Heart right ventricle (tissue), 16 donors: ENCODE measurements at regions not wholly inside any gene's neighbourhood (a gene's known extent, or its start where the extent isn't known, plus 50 kb on each side); places are given as distances from the start of the nearest gene placed in this dataset.

Experiments
- ATAC-seq, 8 donors: fragments of 200-7000 bp; cut with Tn5 transposase; one replicate each; pipeline ENCODE4 v1.9.1; 2020; ENCODE audit warnings: mild to moderate bottlenecking in 8 of 8, moderate library complexity in 8 of 8, moderate number of reproducible peaks in 1 of 8
- DNase-seq, 2 donors: peaks; one replicate each; pipeline ENCODE4 v3.0.0-alpha.2; 2020
- H3K27ac ChIP-seq, 10 donors: fragments of 200-600 bp; sonication (generic) in 2 of 10; one replicate each; pipeline versions ENCODE4 v1.5.0 to v1.8.0; 2020 to 2022; ENCODE audit warnings: mild to moderate bottlenecking in 3 of 10
- H3K27me3 ChIP-seq, 7 donors: fragments of 200-600 bp; one replicate each; pipeline ENCODE4 v1.8.0; 2021 to 2022; ENCODE audit warnings: mild to moderate bottlenecking in 2 of 7
- H3K36me3 ChIP-seq, 9 donors: fragments of 200-600 bp; sonication (generic) in 1 of 9; one replicate each; pipeline versions ENCODE4 v1.5.0 to v1.8.0; 2020 to 2022; ENCODE audit warnings: mild to moderate bottlenecking in 2 of 9
- H3K4me1 ChIP-seq, 9 donors: fragments of 200-600 bp; sonication (generic) in 1 of 9; one replicate each; pipeline versions ENCODE4 v1.5.0 to v1.8.0; 2020 to 2022; ENCODE audit warnings: mild to moderate bottlenecking in 4 of 9
- H3K4me3 ChIP-seq, 10 donors: fragments of 200-600 bp; sonication (generic) in 2 of 10; one replicate each; pipeline versions ENCODE4 v1.5.0 to v1.8.0; 2020 to 2022; ENCODE audit warnings: mild to moderate bottlenecking in 7 of 10, moderate library complexity in 2 of 10
- H3K9me3 ChIP-seq, 11 donors: fragments of 200-600 bp in 10 of 11; sonication (generic) in 2 of 11; one replicate each; pipeline versions ENCODE4 v1.5.0 to v1.8.0; 2013 to 2022; ENCODE audit warnings: mild to moderate bottlenecking in 2 of 11, control low read depth in 1 of 11, moderate library complexity in 1 of 11
- CTCF ChIP-seq, 9 donors: fragments of 200-600 bp; sonication (generic) in 2 of 9; IDR thresholded peaks; one replicate each; pipeline versions ENCODE4 v1.5.0 to v1.8.0; 2021 to 2022; ENCODE audit warnings: antibody characterized with exemption in 9 of 9, mild to moderate bottlenecking in 5 of 9, moderate library complexity in 1 of 9
- WGBS, 2 donors: extraction: QIAGEN DNeasy Blood & Tissue Kit; methylation state at CpG; one replicate each; pipeline ENCODE4 v1.1.7; 2013; ENCODE audit warnings: inconsistent platforms in 1 of 2; 5-methylcytosine and 5-hydroxymethylcytosine counted together
- intact Hi-C, 10 donors: fragments of 100-400 bp; cut with DNase I; formaldehyde crosslinking; loops; one replicate each; pipeline versions ENCODE4 v1.11.1 to v1.14.2; 2022
- donor health status: Arrhythmogenic right ventricular cardiomyopathy.
- donor health status: ischemic (EF 13 %, LVEDD 7.1; RV severe dilation, severe dysfunction).
- donor health status: healthy with polysubstance abuse.
- donor health status: DM: no; HTN: yes; CAD: no.
- donor health status: DM: no; HTN: no; CAD: no.
- donor health status: ischemic (EF 25% LVEDD 6.9; RV normal size, moderate dysfunction).
- donor health status: ischemic (EF 25% LVEDD 5.7; RV mildly dilated, moderate dysfunction).
- donor health status: healthy.
- donor health status: DM: yes; HTN: yes; CAD: no.
- donor health status: Ischemic cardiomyopathy.
- donor health status: ischemic (EF 35%, LVEDD 5.7; RV mildly dilated, moderate dysfunction).
- donor health status: nonischemic (EF 11% LVEDD 7.7; RV severe dilation, severe dysfunction).
- donor health status: DM: yes; HTN: yes; CAD: no.
- donor health status: PGD.
- donor health status: ischemic (EF 29% LVEDD 5.4; RV normal size, mild dysfunction).
- donor health status: nonischemic (EF 23%, LVEDD 6.1; RV moderate dilation, normal function).

- 72 to 76% methylated on average over 2 of the region's 2 CpGs for WGBS, 2 donors
Observed at GRCh38 chr3:117754058-117754457, 1044.5 kb downstream of the TUSC7 start.

GRCh38 chr3:117754841-117755240 is 1045.3 kb downstream of the TUSC7 start:
- WGBS, 2 donors, result 58 to 74% methylated on average over 2 of the region's 2 CpGs

More at GRCh38 chr3:117754058-117754457, 1044.5 kb downstream of the TUSC7 start:
- no peak for TF ChIP-seq CTCF (IDR thresholded peaks at IDR 0.05)
- no peak for DNase-seq
- no peak for ATAC-seq
- Histone ChIP-seq H3K36me3 (no peaks in the 10 kb centered on the region), H3K27me3 (no peaks in the 10 kb centered on the region), H3K4me3 (no peak overlapping the region), H3K9me3 (no peaks in the 10 kb centered on the region), H3K4me1 (no peaks in the 10 kb centered on the region), H3K27ac (no peak overlapping the region)
- intact Hi-C loops, result no loop called here

GRCh38 chr3:117756563-117756962 is 1047.0 kb downstream of the TUSC7 start:
- Histone ChIP-seq H3K4me3 (no peak overlapping the region), H3K36me3 (no peaks in the 10 kb centered on the region), H3K27ac (no peak overlapping the region), H3K27me3 (peaks cover 0 to 9% (median 0%) of the 10 kb centered on the region in 7 donors), H3K4me1 (no peaks in the 10 kb centered on the region), H3K9me3 (no peaks in the 10 kb centered on the region)
- 36 to 41% methylated on average over 3 of the region's 3 CpGs for WGBS, 2 donors
- DNase-seq, result no peak
- TF ChIP-seq CTCF (IDR thresholded peaks at IDR 0.05), result no peak
- no peak for ATAC-seq
- intact Hi-C loops, result no loop called here

More at GRCh38 chr3:117754841-117755240, 1045.3 kb downstream of the TUSC7 start:
- Histone ChIP-seq H3K27ac (no peak overlapping the region), H3K27me3 (no peaks in the 10 kb centered on the region), H3K9me3 (no peaks in the 10 kb centered on the region), H3K4me3 (no peak overlapping the region), H3K4me1 (no peaks in the 10 kb centered on the region), H3K36me3 (no peaks in the 10 kb centered on the region)
- no peak for ATAC-seq
- no peak for TF ChIP-seq CTCF (IDR thresholded peaks at IDR 0.05)
- intact Hi-C loops, result no loop called here
- DNase-seq, result no peak

GRCh38 chr3:117761703-117762620 is 1052.4 kb downstream of the TUSC7 start:
- Histone ChIP-seq H3K4me1 (no peaks in the 10 kb centered on the region), H3K36me3 (no peaks in the 10 kb centered on the region), H3K27me3 (peaks cover 0 to 9% (median 0%) of the 10 kb centered on the region in 7 donors), H3K27ac (no peak overlapping the region), H3K9me3 (no peaks in the 10 kb centered on the region), H3K4me3 (no peak overlapping the region)
- WGBS, 2 donors, result 27 to 32% methylated on average over 4 of the region's 4 CpGs
- TF ChIP-seq CTCF (IDR thresholded peaks at IDR 0.05), result no peak
- DNase-seq (no peak), ATAC-seq (no peak)
- intact Hi-C loops, result no loop called here
